OCI-LY3 (cell line): ENCODE measurements at regions not wholly inside any gene's neighbourhood (a gene's known extent, or its start where the extent isn't known, plus 50 kb on each side); places are given as distances from the start of the nearest gene placed in this dataset.

Experiments
- H2AFZ ChIP-seq: fragments of 200-600, 300-600 bp; shearing (Covaris generic); 2 replicates; pipeline ENCODE4 v1.6.0; 2014; ENCODE audit warnings: antibody characterized with exemption, low read depth, low read length
- H3K27ac ChIP-seq: fragments of 200-600, 300-600 bp; sonication (generic); 2 replicates; pipeline ENCODE4 v1.5.1; 2014; ENCODE audit warnings: mild to moderate bottlenecking, low read length, moderate library complexity, mixed read lengths
- H3K27me3 ChIP-seq: fragments of 200-600, 300-600 bp; sonication (generic); 2 replicates; pipeline ENCODE4 v1.6.1; 2014; ENCODE audit warnings: low read depth, low read length, mixed read lengths
- H3K36me3 ChIP-seq: fragments of 200-600, 300-600 bp; sonication (generic); replicated peaks from 2 replicates; pipeline ENCODE3; 2014; ENCODE audit warnings: low read depth, low read length, mixed read lengths
- H3K4me1 ChIP-seq: fragments of 300-600, 200-600 bp; sonication (generic); 2 replicates; pipeline ENCODE4 v1.6.1; 2014; ENCODE audit warnings: low read length, mixed read lengths
- H3K4me2 ChIP-seq: fragments of 200-600, 300-600 bp; sonication (generic); 2 replicates; pipeline ENCODE4 v1.6.1; 2014; ENCODE audit warnings: low read length, mixed read lengths
- H3K4me3 ChIP-seq: fragments of 300-600, 200-600 bp; sonication (generic); 2 replicates; pipeline ENCODE4 v1.5.1; 2014; ENCODE audit warnings: antibody characterized with exemption, mild to moderate bottlenecking, low read length, moderate library complexity
- H3K79me2 ChIP-seq: fragments of 300-600, 200-600 bp; shearing (Covaris generic); 2 replicates; pipeline ENCODE4 v1.6.1; 2014; ENCODE audit warnings: mild to moderate bottlenecking, low read length, mixed read lengths
- H3K9ac ChIP-seq: fragments of 300-600, 200-600 bp; shearing (Covaris generic); 2 replicates; pipeline ENCODE4 v1.6.0; 2014; ENCODE audit warnings: mild to moderate bottlenecking, low read length, moderate library complexity
- H3K9me3 ChIP-seq: fragments of 200-600, 300-600 bp; shearing (Covaris generic); 2 replicates; pipeline ENCODE4 v1.6.1; 2014; ENCODE audit warnings: low read length, mixed read lengths; ENCODE audit not compliant: insufficient read depth
- H4K20me1 ChIP-seq: fragments of 200-600, 300-600 bp; sonication (generic); 2 replicates; pipeline ENCODE4 v1.6.1; 2016; ENCODE audit warnings: low read length, mixed read lengths; ENCODE audit not compliant: insufficient read depth
- CTCF ChIP-seq: fragments of 200-600, 300-600 bp; sonication (generic); IDR thresholded peaks from 2 replicates; pipeline ENCODE4 v1.5.1; 2014; ENCODE audit warnings: antibody characterized with exemption, low read length, low read depth
- EZH2phosphoT487 ChIP-seq: fragments of 200-600 bp; shearing (Covaris generic); IDR thresholded peaks from 2 replicates; pipeline ENCODE4 v1.6.1; 2018; ENCODE audit warnings: antibody characterized with exemption, mixed run types, low read depth

GRCh38 chr9:21569721-21570120, 87.6 kb upstream of the IFNE start:
- no peak overlapping the region for H3K4me2 ChIP-seq
- no peak overlapping the region for H3K27ac ChIP-seq
- no peak overlapping the region for H2AFZ ChIP-seq
- TF ChIP-seq EZH2phosphoT487 (no peak), CTCF (no peak)
- peaks cover 36% of the 10 kb centered on the region for H3K27me3 ChIP-seq
- no peaks in the 10 kb centered on the region for H4K20me1 ChIP-seq
- no peaks in the 10 kb centered on the region for H3K36me3 ChIP-seq
- no peaks in the 10 kb centered on the region for H3K79me2 ChIP-seq
- no peaks in the 10 kb centered on the region for H3K9me3 ChIP-seq
- H3K4me3 ChIP-seq, result no peak overlapping the region
- no peak overlapping the region for H3K9ac ChIP-seq
- H3K4me1 ChIP-seq, result no peaks in the 10 kb centered on the region

DNA sequence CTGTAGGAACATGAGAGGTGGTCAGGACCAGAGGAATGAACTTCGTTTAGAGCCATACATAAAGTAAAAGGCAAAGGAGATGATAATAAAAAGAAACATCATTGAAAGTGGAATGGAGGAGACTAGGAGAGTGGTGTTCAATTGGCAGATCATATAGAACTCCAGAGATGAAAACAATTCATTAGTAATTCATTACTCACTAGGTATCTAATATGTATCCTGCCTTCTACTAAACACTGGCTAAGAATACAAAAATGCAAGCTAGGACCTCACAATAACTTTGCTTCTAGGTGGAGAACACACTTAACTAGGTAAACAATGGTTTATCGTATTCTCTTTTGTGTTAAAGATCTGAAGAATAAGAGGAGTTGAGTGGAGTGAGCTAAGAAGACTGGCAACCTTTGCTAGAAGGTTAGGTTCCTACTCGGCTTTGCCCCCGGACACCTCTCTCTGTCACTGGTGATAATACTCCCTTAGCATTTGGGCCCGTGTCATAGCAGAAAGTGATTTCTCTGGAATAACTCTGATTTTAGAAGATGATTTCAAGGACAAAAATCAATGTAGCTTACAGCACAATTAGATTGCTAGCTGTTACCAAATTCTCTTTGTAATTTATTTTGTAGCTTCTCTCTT, 88.6 kb upstream of the IFNE start:
- H3K4me1 ChIP-seq, result no peaks in the 10 kb centered on the region
- no peak overlapping the region for H3K4me2 ChIP-seq
- no peaks in the 10 kb centered on the region for H4K20me1 ChIP-seq
- H3K27me3 ChIP-seq, result peaks cover 31% of the 10 kb centered on the region
- no peak overlapping the region for H3K27ac ChIP-seq
- H2AFZ ChIP-seq, result no peak overlapping the region
- no peak overlapping the region for H3K4me3 ChIP-seq
- no peaks in the 10 kb centered on the region for H3K79me2 ChIP-seq
- no peaks in the 10 kb centered on the region for H3K36me3 ChIP-seq
- H3K9ac ChIP-seq, result no peak overlapping the region
- no peaks in the 10 kb centered on the region for H3K9me3 ChIP-seq
- no peak for TF ChIP-seq CTCF
- TF ChIP-seq EZH2phosphoT487, result no peak

- H3K79me2 ChIP-seq, result no peaks in the 10 kb centered on the region
- no peaks in the 10 kb centered on the region for H3K36me3 ChIP-seq
- H3K27me3 ChIP-seq, result peaks cover 18% of the 10 kb centered on the region; the same call in 1 of the 2 replicates
- peaks cover 20% of the 10 kb centered on the region for H3K4me1 ChIP-seq
- H3K4me2 ChIP-seq, result no peak overlapping the region
- TF ChIP-seq EZH2phosphoT487 (no peak), CTCF (no peak)
- H4K20me1 ChIP-seq, result no peaks in the 10 kb centered on the region
- no peak overlapping the region for H3K27ac ChIP-seq
- H2AFZ ChIP-seq, result no peak overlapping the region
- no peaks in the 10 kb centered on the region for H3K9me3 ChIP-seq
- H3K9ac ChIP-seq, result no peak overlapping the region
- no peak overlapping the region for H3K4me3 ChIP-seq
Measured at GRCh38 chr9:21574261-21574660, 92.1 kb upstream of the IFNE start.

DNA sequence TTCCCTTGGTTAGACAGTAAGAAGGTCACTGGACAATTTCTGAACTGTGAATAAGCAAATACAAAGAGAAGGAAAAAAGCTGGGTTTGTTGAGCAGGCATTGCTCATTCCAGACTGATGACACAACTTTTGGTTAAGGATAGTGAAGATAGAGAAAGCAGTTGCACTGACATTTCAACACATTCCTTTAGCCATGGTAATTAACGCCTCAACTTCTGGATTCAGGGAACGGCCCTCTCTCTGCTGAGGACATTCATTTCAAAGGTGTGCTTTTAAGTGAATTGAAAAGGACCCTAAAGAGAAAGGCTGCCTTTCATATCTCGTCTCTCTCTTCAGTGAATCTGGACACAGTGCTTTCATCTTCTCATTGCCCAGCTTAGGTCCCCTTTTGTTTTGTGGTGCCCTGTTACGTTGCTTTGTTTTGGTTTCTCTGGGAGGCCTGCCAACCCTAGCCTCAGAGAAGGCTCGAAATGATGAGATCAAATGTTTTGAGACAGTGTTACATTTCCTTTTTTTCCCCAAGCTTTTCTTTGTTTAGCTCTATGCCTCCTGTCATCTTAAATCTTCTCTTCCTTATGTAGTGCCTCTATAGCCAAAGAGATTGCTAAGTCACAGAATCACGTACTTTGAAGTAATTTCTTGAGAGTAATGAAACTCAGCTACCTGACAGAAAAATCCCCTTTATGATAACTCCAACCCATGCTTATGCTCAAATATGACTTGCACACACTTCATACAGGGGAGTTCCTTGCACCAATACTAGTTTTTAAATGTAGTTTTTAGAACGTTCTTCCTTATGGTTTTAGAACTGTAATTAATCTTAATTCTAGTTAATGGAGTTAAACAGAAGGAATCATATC, 94.4 kb upstream of the IFNE start:
- H3K79me2 ChIP-seq, result no peaks in the 10 kb centered on the region
- no peak overlapping the region for H2AFZ ChIP-seq
- H3K4me3 ChIP-seq, result no peak overlapping the region
- no peaks in the 10 kb centered on the region for H3K9me3 ChIP-seq
- H3K27ac ChIP-seq, result no peak overlapping the region
- no peaks in the 10 kb centered on the region for H3K36me3 ChIP-seq
- no peaks in the 10 kb centered on the region for H4K20me1 ChIP-seq
- no peak for TF ChIP-seq CTCF
- TF ChIP-seq EZH2phosphoT487, result no peak
- peaks cover 20% of the 10 kb centered on the region for H3K4me1 ChIP-seq
- H3K9ac ChIP-seq, result no peak overlapping the region
- H3K27me3 ChIP-seq, result peaks cover 13% of the 10 kb centered on the region; the same call in 1 of the 2 replicates
- peak overlapping the region; percentile 0 for H3K4me2 ChIP-seq
